K562 (cell line): ENCODE measurements at regions not wholly inside any gene's neighbourhood (a gene's known extent, or its start where the extent isn't known, plus 50 kb on each side); places are given as distances from the start of the nearest gene placed in this dataset.

Experiments used
- ETV1 ChIP-seq: fragments of 450-650 bp; conservative IDR thresholded peaks from 2 replicates; pipeline ENCODE4 v1.6.1; 2016; ENCODE audit warnings: missing genetic modification characterization, control low read depth, low read depth, missing compliant biosample characterization
- ETV6 ChIP-seq, 3 experiments: fragments of 150-350 bp in 1 of 3; sonication (generic) in 1 of 3; formaldehyde crosslinking in 1 of 3; IDR thresholded peaks; 2 replicates each; pipeline versions ENCODE4 v1.6.1 to v1.8.0; 2014 to 2022; ENCODE audit warnings: borderline replicate concordance in 2 of 3, low read depth in 2 of 3, antibody characterized with exemption in 1 of 3, low read length in 1 of 3, mild to moderate bottlenecking in 1 of 3, missing genetic modification reagents in 1 of 3
- HEY1 ChIP-seq: fragments of 250-450 bp; sonication (Bioruptor Pico); IDR thresholded peaks from 2 replicates; pipeline ENCODE4 v1.5.0; 2020; ENCODE audit warnings: mild to moderate bottlenecking, moderate library complexity, borderline replicate concordance
- HOXB6 ChIP-seq: fragments of 250-450 bp; sonication (Bioruptor Pico); IDR thresholded peaks from 2 replicates; pipeline ENCODE4 v1.5.1; 2022; ENCODE audit warnings: mild to moderate bottlenecking, borderline replicate concordance
- MTF1 ChIP-seq: fragments of 250-450 bp; sonication (Bioruptor Pico); IDR thresholded peaks from 2 replicates; pipeline ENCODE4 v1.9.0; 2021; ENCODE audit warnings: moderate library complexity, mild to moderate bottlenecking, inconsistent platforms, borderline replicate concordance
- NCOA2 ChIP-seq, 2 experiments: fragments of 450-650 bp; IDR thresholded peaks; 2 replicates each; pipeline ENCODE4 v1.6.1; 2018; ENCODE audit warnings: mild to moderate bottlenecking in 2 of 2, moderate library complexity in 1 of 2; ENCODE audit not compliant: partially characterized antibody in 2 of 2
- PHF21A ChIP-seq: fragments of 450-650 bp; IDR thresholded peaks from 2 replicates; pipeline ENCODE4 v1.6.1; 2017; ENCODE audit warnings: low read depth, borderline replicate concordance
- POLR2AphosphoS2 ChIP-seq: IDR thresholded peaks from 2 replicates; pipeline ENCODE4 v1.6.1; 2012; ENCODE audit warnings: low read length, improper control_type of control experiment
- RBBP5 ChIP-seq: fragments of 200-600 bp; sonication (generic); IDR thresholded peaks from 2 replicates; pipeline ENCODE4 v1.6.1; 2012; ENCODE audit warnings: borderline replicate concordance, mild to moderate bottlenecking, low read length, control low read depth, inconsistent platforms; ENCODE audit not compliant: insufficient read depth, poor library complexity, severe bottlenecking
- SP1 ChIP-seq: sonication (generic); formaldehyde crosslinking; IDR thresholded peaks from 2 replicates; pipeline ENCODE4 v1.8.1; 2022; ENCODE audit warnings: mild to moderate bottlenecking, missing genetic modification reagents
- ZFP30 ChIP-seq: fragments of 250-450 bp; sonication (Bioruptor Pico); IDR thresholded peaks from 2 replicates; pipeline ENCODE4 v1.8.0; 2022; ENCODE audit warnings: moderate library complexity, mild to moderate bottlenecking, inconsistent platforms, borderline replicate concordance
- ZKSCAN3 ChIP-seq: fragments of 250-450 bp; sonication (Bioruptor Pico); IDR thresholded peaks from 2 replicates; pipeline ENCODE4 v1.4.0; 2020
- ZNF121 ChIP-seq: sonication (generic); formaldehyde crosslinking; conservative IDR thresholded peaks from 2 replicates; pipeline ENCODE4 v1.8.0; 2022; ENCODE audit warnings: missing genetic modification reagents
- ZNF23 ChIP-seq: fragments of 250-450 bp; sonication (Bioruptor Pico); IDR thresholded peaks from 2 replicates; pipeline ENCODE4 v1.4.0; 2020; ENCODE audit warnings: mild to moderate bottlenecking
- ZNF408 ChIP-seq: fragments of 250-450 bp; sonication (Bioruptor Pico); IDR thresholded peaks from 2 replicates; pipeline ENCODE4 v1.4.0; 2020; ENCODE audit warnings: low read depth, mild to moderate bottlenecking, moderate library complexity
- ZNF431 ChIP-seq: sonication (generic); formaldehyde crosslinking; IDR thresholded peaks from 2 replicates; pipeline ENCODE4 v1.8.0; 2022; ENCODE audit warnings: mild to moderate bottlenecking, missing genetic modification reagents
- ZNF583 ChIP-seq: fragments of 250-450 bp; sonication (Bioruptor Pico); IDR thresholded peaks from 2 replicates; pipeline ENCODE4 v1.4.0; 2020
- ZNF589 ChIP-seq: fragments of 200-800 bp; sonication (Bioruptor generic); IDR thresholded peaks from 2 replicates; pipeline ENCODE4 v1.6.1; 2016; ENCODE audit warnings: low read depth, missing genetic modification characterization, missing compliant biosample characterization
- TF ChIP-seq, protein P1 (sequence below): fragments of 250-450 bp; sonication (Bioruptor Pico); IDR thresholded peaks from 2 replicates; pipeline ENCODE4 v1.5.0; 2021; ENCODE audit warnings: mild to moderate bottlenecking, moderate library complexity
- TF ChIP-seq, protein P2 (sequence below), 2 experiments: fragments of 250-450 bp in 1 of 2; fragments of 450-650 bp in 1 of 2; sonication (Bioruptor Pico) in 1 of 2; IDR thresholded peaks; 2 replicates each; pipeline versions ENCODE4 v1.6.1 to v1.8.0; 2016 to 2021; ENCODE audit warnings: mild to moderate bottlenecking in 2 of 2, moderate library complexity in 2 of 2, missing compliant biosample characterization in 1 of 2, missing genetic modification characterization in 1 of 2
- TF ChIP-seq, protein P3 (sequence below): sonication (generic); formaldehyde crosslinking; IDR thresholded peaks from 2 replicates; pipeline ENCODE4 v1.8.1; 2023; ENCODE audit warnings: mild to moderate bottlenecking, missing genetic modification reagents

DNA sequence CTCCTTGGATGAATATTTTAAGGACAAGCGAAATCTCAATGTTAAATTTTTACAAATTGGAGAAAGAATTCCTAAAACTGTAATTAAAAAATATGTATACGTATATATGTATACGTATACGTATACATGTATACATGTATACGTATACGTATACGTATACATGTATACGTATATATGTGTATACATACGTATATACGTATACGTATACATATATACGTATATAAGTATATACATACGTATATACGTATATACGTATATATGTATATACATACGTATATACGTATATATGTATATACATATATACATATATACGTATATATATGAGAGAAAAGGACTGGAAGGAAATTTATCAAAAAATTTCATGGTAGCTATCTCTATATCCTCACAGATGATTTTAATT, 110.2 kb upstream of the ACKR3 start (continued):
- peak; percentile 94 for TF ChIP-seq MTF1 (CRISPR knock-in tag)
- TF ChIP-seq ZNF431 (CRISPR knock-in tag), result no peak
- TF ChIP-seq ETV6 (IDR thresholded peaks at IDR 0.05; ENCODE audit: borderline replicate concordance in 1 of 2, low read depth in 2 of 2, low read length in 1 of 2), result no peak
- no peak for TF ChIP-seq ETV6 (CRISPR knock-in tag; IDR thresholded peaks at IDR 0.05; ENCODE audit: borderline replicate concordance)
- no peak for TF ChIP-seq ZKSCAN3 (CRISPR knock-in tag)
- TF ChIP-seq SP1 (CRISPR knock-in tag), result no peak
- TF ChIP-seq, protein P1, sequence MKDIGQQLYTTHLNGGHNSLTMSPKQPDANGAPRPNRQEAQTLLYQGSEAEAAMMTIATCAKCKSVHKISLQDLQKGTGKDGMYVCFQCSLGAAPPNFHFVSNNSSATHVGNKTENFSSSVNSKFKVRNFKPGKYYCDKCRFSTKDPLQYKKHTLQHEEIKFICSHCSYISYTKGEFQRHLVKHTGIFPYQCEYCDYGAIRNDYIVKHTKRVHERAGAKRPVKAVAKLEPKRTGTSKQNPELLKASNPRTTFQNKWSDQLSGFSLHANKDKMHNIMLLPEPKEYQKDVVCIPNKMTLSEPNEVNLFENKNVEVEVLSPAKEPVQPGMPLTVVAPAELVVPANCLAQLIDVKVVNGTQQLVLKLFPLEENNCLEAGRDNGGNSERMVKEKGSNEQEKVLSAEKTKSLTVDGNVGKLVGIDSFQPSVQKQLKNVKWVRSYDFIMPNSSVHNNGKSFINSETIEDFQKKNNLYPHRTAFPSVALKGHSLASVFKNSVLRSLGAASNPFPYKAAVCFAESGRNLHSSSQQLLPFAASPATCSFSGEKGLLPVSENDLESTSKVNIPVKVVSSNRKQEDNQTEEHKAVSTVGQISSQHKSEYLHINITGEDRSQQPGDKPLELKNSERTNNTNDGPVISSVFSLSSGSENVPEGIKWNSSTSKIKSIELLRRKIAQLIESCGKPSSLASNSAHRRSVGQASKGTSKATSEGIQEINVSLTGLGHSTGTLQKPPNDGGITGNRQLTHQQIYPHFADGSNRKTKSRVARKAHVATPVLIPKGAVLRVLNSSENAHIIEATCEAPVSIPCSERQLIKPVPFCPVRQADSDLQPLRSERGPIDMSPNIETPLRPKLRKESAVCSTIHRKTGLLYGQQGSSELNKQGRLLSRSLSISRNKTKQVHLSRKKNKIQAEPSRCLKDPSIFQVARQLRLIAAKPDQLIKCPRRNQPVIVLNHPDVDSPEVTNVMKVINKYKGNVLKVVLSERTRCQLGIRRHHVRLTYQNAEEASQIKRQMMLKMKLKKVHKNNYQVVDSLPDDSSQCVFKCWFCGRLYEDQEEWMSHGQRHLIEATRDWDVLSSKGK (CRISPR knock-in tag), result no peak
- 0 out of 2 replicates have a peak, but pooled peaks have one; percentile 51 for TF ChIP-seq ZFP30
- TF ChIP-seq HEY1 (CRISPR knock-in tag), result no peak
- TF ChIP-seq NCOA2 (IDR thresholded peaks at IDR 0.05; ENCODE audit: partially characterized antibody in 2 of 2), result no peak
- TF ChIP-seq ZNF23 (CRISPR knock-in tag), result no peak
- TF ChIP-seq, protein P2, sequence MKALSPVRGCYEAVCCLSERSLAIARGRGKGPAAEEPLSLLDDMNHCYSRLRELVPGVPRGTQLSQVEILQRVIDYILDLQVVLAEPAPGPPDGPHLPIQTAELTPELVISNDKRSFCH (CRISPR knock-in tag; IDR thresholded peaks at IDR 0.05), result 0 out of 2 replicates have a peak, but pooled peaks have one; percentile 22
- TF ChIP-seq, protein P2 (tag; IDR thresholded peaks at IDR 0.05), result no peak
- TF ChIP-seq ZNF583 (CRISPR knock-in tag), result no peak
- no peak for TF ChIP-seq ETV1 (tag)
- TF ChIP-seq PHF21A, result no peak
- TF ChIP-seq, protein P3, sequence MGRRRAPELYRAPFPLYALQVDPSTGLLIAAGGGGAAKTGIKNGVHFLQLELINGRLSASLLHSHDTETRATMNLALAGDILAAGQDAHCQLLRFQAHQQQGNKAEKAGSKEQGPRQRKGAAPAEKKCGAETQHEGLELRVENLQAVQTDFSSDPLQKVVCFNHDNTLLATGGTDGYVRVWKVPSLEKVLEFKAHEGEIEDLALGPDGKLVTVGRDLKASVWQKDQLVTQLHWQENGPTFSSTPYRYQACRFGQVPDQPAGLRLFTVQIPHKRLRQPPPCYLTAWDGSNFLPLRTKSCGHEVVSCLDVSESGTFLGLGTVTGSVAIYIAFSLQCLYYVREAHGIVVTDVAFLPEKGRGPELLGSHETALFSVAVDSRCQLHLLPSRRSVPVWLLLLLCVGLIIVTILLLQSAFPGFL (CRISPR knock-in tag), result no peak
- no peak for TF ChIP-seq ZNF589
- peak; percentile 97 for TF ChIP-seq ZNF408 (CRISPR knock-in tag)
- no peak for TF ChIP-seq POLR2AphosphoS2
- TF ChIP-seq RBBP5, result no peak
- no peak; the same call in 1 of the 2 replicates for TF ChIP-seq HOXB6
- no peak for TF ChIP-seq ZNF121
